ENCODE measurements at regions not wholly inside any gene's neighbourhood (a gene's known extent, or its start where the extent isn't known, plus 50 kb on each side); places are given as distances from the start of the nearest gene placed in this dataset.

- DNase-seq (ENCODE audit: low read depth), result no peak
- in situ Hi-C loops (cut with HindIII; ENCODE audit: low sequenced_read_pairs), result no loop called here
- TF ChIP-seq CTCF (IDR thresholded peaks at IDR 0.05; ENCODE audit: low read depth, low read length, missing control alignments), result no peak
- no peak overlapping the region for H3K4me3 ChIP-seq (ENCODE audit: low read depth, low read length)
Observed at GRCh38 chr14:97697772-97698171, 900.6 kb downstream of the VRK1 start.

- no peak for DNase-seq (ENCODE audit: low read depth)
- no peak overlapping the region for H3K4me3 ChIP-seq (ENCODE audit: low read depth, low read length)
- TF ChIP-seq CTCF (IDR thresholded peaks at IDR 0.05; ENCODE audit: low read depth, low read length, missing control alignments), result no peak
- in situ Hi-C loops (cut with HindIII; ENCODE audit: low sequenced_read_pairs), result no loop called here
Observed at GRCh38 chr14:97699026-97699425, 901.8 kb downstream of the VRK1 start.

- in situ Hi-C loops (cut with HindIII; ENCODE audit: low sequenced_read_pairs), result no loop called here
- DNase-seq (ENCODE audit: low read depth), result no peak
- no peak for TF ChIP-seq CTCF (IDR thresholded peaks at IDR 0.05; ENCODE audit: low read depth, low read length, missing control alignments)
- no peak overlapping the region for H3K4me3 ChIP-seq (ENCODE audit: low read depth, low read length)
Observed at GRCh38 chr14:97703006-97703760, 906.0 kb downstream of the VRK1 start.

GRCh38 chr14:97704316-97704885, 907.2 kb downstream of the VRK1 start:
- in situ Hi-C loops (cut with HindIII; ENCODE audit: low sequenced_read_pairs), result no loop called here
- TF ChIP-seq CTCF (IDR thresholded peaks at IDR 0.05; ENCODE audit: low read depth, low read length, missing control alignments), result no peak
- H3K4me3 ChIP-seq (ENCODE audit: low read depth, low read length), result no peak overlapping the region
- no peak for DNase-seq (ENCODE audit: low read depth)

GRCh38 chr14:97705107-97705506, 907.9 kb downstream of the VRK1 start:
- H3K4me3 ChIP-seq (ENCODE audit: low read depth, low read length), result no peak overlapping the region
- in situ Hi-C loops (cut with HindIII; ENCODE audit: low sequenced_read_pairs), result no loop called here
- DNase-seq (ENCODE audit: low read depth), result no peak
- no peak for TF ChIP-seq CTCF (IDR thresholded peaks at IDR 0.05; ENCODE audit: low read depth, low read length, missing control alignments)

GRCh38 chr14:97705976-97706375, 908.8 kb downstream of the VRK1 start:
- no peak for DNase-seq (ENCODE audit: low read depth)
- in situ Hi-C loops (cut with HindIII; ENCODE audit: low sequenced_read_pairs), result no loop called here
- no peak overlapping the region for H3K4me3 ChIP-seq (ENCODE audit: low read depth, low read length)
- no peak for TF ChIP-seq CTCF (IDR thresholded peaks at IDR 0.05; ENCODE audit: low read depth, low read length, missing control alignments)
